ENCODE measurements at regions not wholly inside any gene's neighbourhood (a gene's known extent, or its start where the extent isn't known, plus 50 kb on each side); places are given as distances from the start of the nearest gene placed in this dataset.

DNA sequence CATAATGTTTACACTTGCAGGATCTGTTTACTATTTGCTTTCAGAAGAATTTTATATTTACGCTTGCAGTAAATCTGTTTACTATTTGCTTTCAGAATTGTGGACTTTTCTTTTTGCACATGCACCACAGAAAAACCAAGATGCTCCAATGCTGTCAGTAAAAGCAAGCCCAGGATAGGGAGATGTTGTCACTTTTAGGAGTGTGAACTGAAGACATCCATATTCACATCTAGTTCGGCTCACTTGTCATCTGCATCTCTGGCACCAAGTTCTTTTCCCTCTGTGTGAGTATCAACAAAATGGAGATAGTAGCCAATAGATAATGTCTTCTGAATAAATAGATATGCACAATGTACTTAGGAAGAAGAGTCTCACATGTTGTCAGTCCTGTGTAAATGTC is 109.3 kb upstream of the MXRA5 start:
- H3K4me1 ChIP-seq (ENCODE audit: control insufficient read depth, insufficient read depth, low read length) = no peaks in the 10 kb centered on the region
- H3K27ac ChIP-seq (ENCODE audit: low read length) = no peak overlapping the region
- DNase-seq (ENCODE audit: low read depth, low spot score) (no peak), ATAC-seq (no peak)
- CTCF ChIA-PET = no interaction called here
- H3K9me3 ChIP-seq (ENCODE audit: control insufficient read depth, insufficient read depth, low read depth, low read length) = no peaks in the 10 kb centered on the region
- H3K36me3 ChIP-seq (ENCODE audit: control insufficient read depth, insufficient read depth, low read length) = no peaks in the 10 kb centered on the region
- in situ Hi-C loops (cut with HindIII; ENCODE audit: low pct_unique_long_range_greater_than_20kb, low sequenced_read_pairs) (no loop called here), intact Hi-C loops (cut with micrococcal nuclease; ENCODE audit: unreplicated experiment) (no loop called here)
- BruUV-seq (replicated peaks) = no TSS peak
- POLR2A ChIA-PET = no interaction called here
- H3K4me3 ChIP-seq (ENCODE audit: low read depth in 2 of 2, low read length in 2 of 2) = no peak overlapping the region
- no peaks in the 10 kb centered on the region for H3K27me3 ChIP-seq (ENCODE audit: control insufficient read depth, insufficient read depth, low read length)
- no peak for TF ChIP-seq TCF7L2 (IDR thresholded peaks at IDR 0.05; ENCODE audit: low read depth, low read length)
- TF ChIP-seq, protein P1, sequence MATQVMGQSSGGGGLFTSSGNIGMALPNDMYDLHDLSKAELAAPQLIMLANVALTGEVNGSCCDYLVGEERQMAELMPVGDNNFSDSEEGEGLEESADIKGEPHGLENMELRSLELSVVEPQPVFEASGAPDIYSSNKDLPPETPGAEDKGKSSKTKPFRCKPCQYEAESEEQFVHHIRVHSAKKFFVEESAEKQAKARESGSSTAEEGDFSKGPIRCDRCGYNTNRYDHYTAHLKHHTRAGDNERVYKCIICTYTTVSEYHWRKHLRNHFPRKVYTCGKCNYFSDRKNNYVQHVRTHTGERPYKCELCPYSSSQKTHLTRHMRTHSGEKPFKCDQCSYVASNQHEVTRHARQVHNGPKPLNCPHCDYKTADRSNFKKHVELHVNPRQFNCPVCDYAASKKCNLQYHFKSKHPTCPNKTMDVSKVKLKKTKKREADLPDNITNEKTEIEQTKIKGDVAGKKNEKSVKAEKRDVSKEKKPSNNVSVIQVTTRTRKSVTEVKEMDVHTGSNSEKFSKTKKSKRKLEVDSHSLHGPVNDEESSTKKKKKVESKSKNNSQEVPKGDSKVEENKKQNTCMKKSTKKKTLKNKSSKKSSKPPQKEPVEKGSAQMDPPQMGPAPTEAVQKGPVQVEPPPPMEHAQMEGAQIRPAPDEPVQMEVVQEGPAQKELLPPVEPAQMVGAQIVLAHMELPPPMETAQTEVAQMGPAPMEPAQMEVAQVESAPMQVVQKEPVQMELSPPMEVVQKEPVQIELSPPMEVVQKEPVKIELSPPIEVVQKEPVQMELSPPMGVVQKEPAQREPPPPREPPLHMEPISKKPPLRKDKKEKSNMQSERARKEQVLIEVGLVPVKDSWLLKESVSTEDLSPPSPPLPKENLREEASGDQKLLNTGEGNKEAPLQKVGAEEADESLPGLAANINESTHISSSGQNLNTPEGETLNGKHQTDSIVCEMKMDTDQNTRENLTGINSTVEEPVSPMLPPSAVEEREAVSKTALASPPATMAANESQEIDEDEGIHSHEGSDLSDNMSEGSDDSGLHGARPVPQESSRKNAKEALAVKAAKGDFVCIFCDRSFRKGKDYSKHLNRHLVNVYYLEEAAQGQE (IDR thresholded peaks at IDR 0.05; ENCODE audit: insufficient read depth in 1 of 2, low read depth in 2 of 2, low read length in 1 of 2) = no peak

DNA sequence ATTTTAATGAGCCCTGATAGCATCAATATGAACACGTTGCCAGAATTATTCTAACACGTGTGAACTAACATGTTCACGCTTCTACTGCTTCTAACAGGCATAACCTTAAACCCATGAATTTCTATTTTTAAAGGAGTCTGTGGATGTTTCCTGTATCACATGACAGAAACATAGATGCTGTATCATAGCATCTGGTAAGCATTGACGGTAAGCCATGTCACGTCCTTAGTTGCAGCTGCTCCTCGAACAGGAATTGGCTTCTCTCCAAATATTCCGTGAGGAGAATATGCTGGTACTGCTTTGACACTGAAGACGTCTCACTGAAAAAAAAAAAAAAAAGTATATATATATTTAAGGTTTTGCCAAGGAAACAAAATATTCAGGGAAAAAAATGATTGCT is 105.1 kb upstream of the MXRA5 start:
- DNase-seq (ENCODE audit: low read depth, low spot score) (no peak), ATAC-seq (no peak)
- ChIA-PET POLR2A (no interaction called here), CTCF (no interaction called here)
- no TSS peak for BruUV-seq (replicated peaks)
- no peak overlapping the region for H3K27ac ChIP-seq (ENCODE audit: low read length)
- H3K4me3 ChIP-seq (ENCODE audit: low read depth in 2 of 2, low read length in 2 of 2) = no peak overlapping the region
- no peaks in the 10 kb centered on the region for H3K36me3 ChIP-seq (ENCODE audit: control insufficient read depth, insufficient read depth, low read length)
- no peaks in the 10 kb centered on the region for H3K4me1 ChIP-seq (ENCODE audit: control insufficient read depth, insufficient read depth, low read length)
- TF ChIP-seq TCF7L2 (IDR thresholded peaks at IDR 0.05; ENCODE audit: low read depth, low read length) (no peak), SIN3A (IDR thresholded peaks at IDR 0.05; ENCODE audit: borderline replicate concordance, insufficient read depth, low read depth, low read length) (no peak), POLR2AphosphoS5 (IDR thresholded peaks at IDR 0.05; ENCODE audit: low read depth, low read length) (no peak)
- TF ChIP-seq, protein P2, sequence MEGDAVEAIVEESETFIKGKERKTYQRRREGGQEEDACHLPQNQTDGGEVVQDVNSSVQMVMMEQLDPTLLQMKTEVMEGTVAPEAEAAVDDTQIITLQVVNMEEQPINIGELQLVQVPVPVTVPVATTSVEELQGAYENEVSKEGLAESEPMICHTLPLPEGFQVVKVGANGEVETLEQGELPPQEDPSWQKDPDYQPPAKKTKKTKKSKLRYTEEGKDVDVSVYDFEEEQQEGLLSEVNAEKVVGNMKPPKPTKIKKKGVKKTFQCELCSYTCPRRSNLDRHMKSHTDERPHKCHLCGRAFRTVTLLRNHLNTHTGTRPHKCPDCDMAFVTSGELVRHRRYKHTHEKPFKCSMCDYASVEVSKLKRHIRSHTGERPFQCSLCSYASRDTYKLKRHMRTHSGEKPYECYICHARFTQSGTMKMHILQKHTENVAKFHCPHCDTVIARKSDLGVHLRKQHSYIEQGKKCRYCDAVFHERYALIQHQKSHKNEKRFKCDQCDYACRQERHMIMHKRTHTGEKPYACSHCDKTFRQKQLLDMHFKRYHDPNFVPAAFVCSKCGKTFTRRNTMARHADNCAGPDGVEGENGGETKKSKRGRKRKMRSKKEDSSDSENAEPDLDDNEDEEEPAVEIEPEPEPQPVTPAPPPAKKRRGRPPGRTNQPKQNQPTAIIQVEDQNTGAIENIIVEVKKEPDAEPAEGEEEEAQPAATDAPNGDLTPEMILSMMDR (IDR thresholded peaks at IDR 0.05) = no peak
- TF ChIP-seq, protein P1 (IDR thresholded peaks at IDR 0.05; ENCODE audit: insufficient read depth in 1 of 2, low read depth in 2 of 2, low read length in 1 of 2) = no peak
- H3K9me3 ChIP-seq (ENCODE audit: control insufficient read depth, insufficient read depth, low read depth, low read length) = no peaks in the 10 kb centered on the region
- in situ Hi-C loops (cut with HindIII; ENCODE audit: low pct_unique_long_range_greater_than_20kb, low sequenced_read_pairs) = no loop called here
- H3K27me3 ChIP-seq (ENCODE audit: control insufficient read depth, insufficient read depth, low read length) = no peaks in the 10 kb centered on the region
- intact Hi-C loops (cut with micrococcal nuclease; ENCODE audit: unreplicated experiment) = no loop called here

All from Panc1 (cell line).